GM12892 (cell line): ENCODE measurements at regions not wholly inside any gene's neighbourhood (a gene's known extent, or its start where the extent isn't known, plus 50 kb on each side); places are given as distances from the start of the nearest gene placed in this dataset.

Experiments
- DNase-seq: peaks from one replicate; pipeline ENCODE4 v3.0.0; 2011; ENCODE audit not compliant: insufficient read length
- FAIRE-seq: peaks from 2 replicates; lab custom pipeline; 2011; peaks lifted over from hg19 to GRCh38; lab: Jason Lieb, UNC
- POLR2A ChIP-seq: IDR thresholded peaks from 2 replicates; pipeline ENCODE4 v1.6.1; 2011; ENCODE audit warnings: low read depth, low read length, control low read depth
- POLR2AphosphoS5 ChIP-seq: IDR thresholded peaks from 2 replicates; pipeline ENCODE4 v1.6.1; 2011; ENCODE audit warnings: low read depth, low read length, control low read depth
- TAF1 ChIP-seq: IDR thresholded peaks from 2 replicates; pipeline ENCODE4 v1.6.1; 2011; ENCODE audit warnings: low read depth, mild to moderate bottlenecking, control low read depth, low read length, borderline replicate concordance

DNA sequence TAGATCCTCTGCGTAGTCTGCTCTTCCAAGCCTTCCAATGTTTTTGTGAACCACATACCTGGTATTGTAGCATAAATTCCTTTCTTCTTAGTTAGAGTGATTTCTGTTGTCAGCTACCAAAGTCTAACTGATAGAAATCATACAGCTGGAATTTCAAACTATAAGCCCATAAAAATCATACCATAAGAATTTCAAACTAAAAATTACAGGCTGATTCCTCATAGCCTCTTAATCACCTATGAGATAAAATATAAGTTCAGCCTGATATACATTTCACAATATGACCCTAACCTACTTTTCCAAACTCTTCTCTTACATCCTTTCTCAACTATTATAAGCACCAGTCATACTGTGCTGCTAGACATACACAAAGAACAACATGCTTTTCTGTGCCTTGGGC lies 64.8 kb downstream of the PTHLH start:
- TF ChIP-seq POLR2A (no peak), TAF1 (no peak), POLR2AphosphoS5 (no peak)
- FAIRE-seq (no peak), DNase-seq (no peak)

DNA sequence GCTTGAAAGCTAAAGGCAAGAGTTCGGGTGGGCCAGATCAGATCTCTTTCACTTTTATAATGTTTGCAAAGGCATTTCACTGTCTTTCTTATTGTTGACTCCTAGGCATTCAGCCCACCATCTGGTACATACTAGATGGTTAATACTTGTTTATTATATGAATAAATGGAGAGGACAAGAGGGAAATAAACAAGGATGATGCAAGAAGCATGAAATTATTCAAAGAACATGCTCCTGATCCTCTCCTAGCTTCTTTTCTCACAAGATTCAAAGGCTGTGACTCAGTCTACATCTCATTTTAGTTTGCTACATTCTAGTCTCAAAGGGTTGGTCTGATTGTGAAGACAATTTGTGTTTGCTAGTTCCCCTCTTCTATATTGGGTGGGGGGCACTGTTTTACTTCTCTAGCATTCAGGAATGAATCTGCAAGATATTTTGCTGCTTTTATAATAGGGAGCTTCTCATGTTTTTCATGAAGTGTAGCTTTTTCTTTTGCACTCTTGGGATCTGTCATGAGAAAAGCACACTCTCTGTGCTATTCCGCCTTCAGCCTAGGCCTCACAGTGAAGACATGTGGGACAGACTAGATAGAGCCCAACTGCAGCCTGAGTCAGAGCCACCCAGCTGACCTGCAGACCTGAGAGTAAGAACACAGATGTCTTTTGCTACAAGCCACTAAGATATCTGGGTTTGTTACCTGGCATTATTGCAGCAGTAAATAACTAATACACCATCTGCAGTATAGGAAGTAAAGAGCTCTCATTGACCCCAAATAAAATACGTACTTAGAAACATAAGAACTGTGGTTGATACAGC lies 65.7 kb downstream of the PTHLH start:
- TF ChIP-seq POLR2AphosphoS5 (no peak), TAF1 (no peak), POLR2A (no peak)
- FAIRE-seq (no peak), DNase-seq (no peak)

DNA sequence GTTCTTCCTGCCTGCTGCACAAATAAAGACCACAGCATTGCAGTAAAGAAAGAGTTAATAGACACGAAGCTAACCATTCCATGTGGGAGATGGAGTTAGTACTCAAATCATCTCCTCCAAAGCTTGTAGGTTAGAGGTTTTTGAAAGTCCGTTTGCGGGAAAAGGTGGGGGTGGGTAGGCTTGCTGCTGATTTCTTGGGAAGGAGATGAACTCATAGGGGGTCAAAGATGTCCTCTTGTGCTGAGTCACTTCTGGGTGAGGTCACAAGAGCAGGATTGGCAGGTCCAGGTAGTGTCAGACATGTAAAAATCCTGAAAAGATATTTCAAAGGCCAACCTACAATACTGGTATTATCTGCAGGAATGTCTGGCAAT lies 66.4 kb downstream of the PTHLH start:
- DNase-seq (no peak), FAIRE-seq (no peak)
- TF ChIP-seq POLR2A (no peak), POLR2AphosphoS5 (no peak), TAF1 (no peak)

DNA sequence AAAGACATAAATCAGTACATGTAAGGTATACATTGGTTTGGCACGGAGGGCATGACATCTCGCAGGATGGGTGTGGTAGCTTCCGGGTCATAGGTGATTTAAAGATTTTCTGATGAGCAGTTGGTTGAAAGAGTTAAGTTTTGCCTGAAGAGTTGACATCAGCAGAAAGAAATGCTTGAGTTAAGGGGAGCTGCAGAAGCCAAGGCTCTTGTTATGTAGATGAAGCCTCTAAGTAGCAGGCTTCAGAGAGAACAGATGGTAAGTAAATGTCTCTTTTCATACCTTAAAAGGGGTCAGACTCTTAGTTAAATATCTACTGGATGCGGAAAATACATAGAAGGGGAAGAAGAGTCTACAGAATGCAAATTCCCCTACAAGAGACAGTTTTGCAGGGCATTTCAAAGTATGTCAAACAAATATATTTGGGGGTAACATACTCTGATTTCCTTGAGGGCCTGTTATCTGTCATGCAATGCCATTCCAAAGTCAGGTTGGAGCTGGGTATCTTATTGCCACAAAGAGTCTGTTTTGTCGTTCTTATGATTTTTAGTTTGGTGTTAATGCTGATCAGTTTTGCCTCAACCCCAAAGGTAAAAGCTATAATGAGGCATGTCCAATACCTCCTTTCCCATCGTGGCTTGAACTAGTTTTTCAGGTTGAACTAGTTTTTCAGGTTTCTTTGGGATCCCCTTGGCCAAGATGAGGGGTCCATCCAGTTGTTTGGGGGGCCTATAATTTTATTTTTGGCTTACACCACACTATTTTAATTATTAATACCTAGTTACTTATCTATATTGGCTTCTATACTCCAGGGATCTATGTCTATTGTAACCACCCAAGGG lies 67.0 kb downstream of the PTHLH start:
- TF ChIP-seq POLR2AphosphoS5, result no peak

DNA sequence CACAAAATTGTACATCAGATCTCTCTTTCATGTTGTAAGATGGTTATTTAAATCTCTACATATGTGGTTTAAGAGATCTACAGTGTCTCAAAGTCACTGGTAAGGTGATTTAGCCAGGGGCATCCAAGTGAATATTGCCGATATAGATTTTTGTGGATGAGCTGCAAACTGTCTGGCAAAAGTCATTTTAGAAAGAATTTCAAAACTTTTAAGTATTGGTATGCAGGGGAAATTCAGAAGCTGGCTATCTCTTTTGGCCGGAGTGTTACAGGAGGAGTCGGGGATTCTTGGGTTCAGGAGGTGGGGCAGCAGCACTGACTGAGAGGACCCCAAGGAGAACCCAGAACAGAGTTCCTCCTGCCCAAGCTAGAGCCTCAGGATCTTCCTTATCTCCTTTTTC lies 69.9 kb downstream of the PTHLH start:
- no peak for TF ChIP-seq POLR2AphosphoS5
- TF ChIP-seq TAF1, result no peak
- no peak for TF ChIP-seq POLR2A
- no peak for DNase-seq
- no peak for FAIRE-seq

More for the DNA sequence above, 67.0 kb downstream of the PTHLH start:
- FAIRE-seq (no peak), DNase-seq (no peak)

DNA sequence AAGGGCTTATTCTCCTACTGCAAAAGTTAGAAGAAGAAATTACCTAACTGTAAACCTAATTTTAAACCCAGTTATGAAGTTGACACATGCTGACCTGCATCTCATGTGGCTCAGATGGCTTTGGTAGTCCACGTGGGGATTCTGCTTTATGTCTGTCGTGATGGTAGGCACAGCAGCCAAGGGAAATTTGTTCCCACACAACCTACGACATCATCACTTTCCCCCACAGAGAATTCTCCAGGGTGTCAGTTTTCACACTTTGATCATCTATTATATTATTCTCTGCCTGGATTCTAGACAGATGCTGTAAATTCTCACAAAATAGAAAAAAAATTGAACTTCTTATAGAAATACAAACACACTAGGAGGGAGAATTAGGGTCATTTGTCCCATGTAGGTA lies 70.6 kb downstream of the PTHLH start:
- DNase-seq, result no peak
- TF ChIP-seq POLR2A, result no peak
- no peak for FAIRE-seq

DNA sequence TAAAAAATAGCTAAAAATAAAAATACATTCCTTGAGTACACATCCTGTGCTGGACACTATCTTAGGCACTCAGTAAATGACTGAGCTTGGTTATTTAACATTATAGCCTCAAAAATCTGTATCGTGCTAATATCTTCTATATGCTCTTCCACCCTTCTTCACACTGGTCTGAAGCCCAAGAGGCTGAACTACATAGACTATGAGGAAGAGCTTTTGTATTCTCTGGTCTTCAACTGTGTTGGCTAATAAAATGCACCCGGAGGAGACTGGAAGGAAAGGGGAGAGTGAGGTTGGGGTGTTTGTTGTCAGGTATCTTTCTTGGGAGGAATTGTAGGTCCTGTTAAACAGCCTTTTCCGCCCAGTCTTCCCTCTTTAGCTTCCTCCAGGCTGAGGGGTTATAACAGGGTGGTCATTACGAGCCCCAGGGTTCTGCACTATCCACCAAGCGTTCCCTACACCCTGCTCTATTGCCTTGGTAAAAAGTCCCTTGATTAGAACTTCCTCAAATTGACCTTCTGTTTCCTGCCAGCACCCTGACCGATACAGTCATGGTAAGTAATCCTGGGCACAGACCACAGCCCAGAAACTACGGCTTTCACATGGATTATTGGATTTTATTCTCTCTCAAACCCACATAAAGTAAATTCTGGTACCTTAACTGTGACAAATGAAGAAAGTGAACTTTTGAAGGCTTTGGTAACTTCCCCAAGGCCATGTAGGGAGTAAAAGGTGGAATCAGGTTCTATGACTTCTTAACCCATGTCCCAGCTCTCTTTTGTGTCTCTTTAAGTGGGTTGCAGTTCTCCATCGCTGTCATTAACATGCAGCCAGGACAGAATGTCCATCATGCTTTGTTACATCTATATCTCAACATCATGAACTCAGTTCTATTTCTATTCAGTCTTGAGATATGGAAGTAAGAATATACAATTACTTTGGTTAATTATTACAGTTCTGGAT lies 71.3 kb downstream of the PTHLH start:
- DNase-seq, result no peak
- peak; percentile 82 for FAIRE-seq

DNA sequence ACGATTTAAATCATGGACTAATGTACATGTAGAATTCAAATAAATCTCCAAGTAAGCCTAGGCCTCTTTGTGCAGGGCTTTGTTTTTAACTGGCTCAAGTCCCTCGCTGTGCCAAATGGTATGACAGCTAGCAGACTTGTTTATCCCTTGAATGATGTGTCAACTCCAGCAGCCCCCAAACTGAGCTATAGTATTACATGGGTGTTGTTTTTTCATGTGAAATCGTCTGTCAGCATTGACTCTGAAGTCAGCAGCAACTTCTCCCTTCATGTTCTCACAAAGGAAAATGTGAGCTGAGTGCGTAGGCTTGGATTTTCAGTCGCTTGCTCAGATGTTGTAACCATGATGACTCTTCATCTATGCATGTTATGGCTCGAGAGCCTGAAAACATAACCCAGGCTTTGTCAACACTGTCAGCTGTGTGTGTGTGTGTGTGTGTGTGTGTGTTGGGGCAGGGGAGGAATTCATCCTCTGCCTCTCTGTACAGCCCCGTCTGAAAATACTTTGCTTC lies 73.3 kb downstream of the PTHLH start:
- TF ChIP-seq TAF1, result no peak
- TF ChIP-seq POLR2AphosphoS5, result no peak
- no peak for TF ChIP-seq POLR2A
- DNase-seq, result no peak
- no peak for FAIRE-seq

More for the DNA sequence above, 71.3 kb downstream of the PTHLH start:
- no peak for TF ChIP-seq POLR2A
- TF ChIP-seq POLR2AphosphoS5, result no peak
- no peak for TF ChIP-seq TAF1

DNA sequence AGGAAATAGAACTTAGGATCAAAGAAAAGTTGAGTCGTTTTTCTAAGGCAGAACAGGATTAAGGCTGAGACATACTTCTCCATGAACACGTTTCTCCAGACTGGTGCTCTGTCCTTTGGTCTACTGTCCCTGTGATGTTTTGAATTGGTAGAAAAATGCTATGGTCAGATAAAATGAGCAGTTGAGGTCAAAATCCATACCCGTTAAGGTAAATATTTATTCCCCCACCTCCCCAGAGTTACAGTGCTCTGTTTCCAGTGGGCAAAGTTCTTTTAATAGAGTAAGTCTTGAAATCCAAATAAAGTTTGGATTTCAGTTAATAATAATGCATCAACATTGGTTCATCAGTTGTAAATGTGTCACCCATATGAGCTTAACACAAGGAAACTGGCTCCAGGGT lies 74.5 kb downstream of the PTHLH start:
- TF ChIP-seq TAF1, result no peak
- TF ChIP-seq POLR2AphosphoS5, result no peak
- TF ChIP-seq POLR2A, result no peak
- FAIRE-seq (no peak), DNase-seq (no peak)

DNA sequence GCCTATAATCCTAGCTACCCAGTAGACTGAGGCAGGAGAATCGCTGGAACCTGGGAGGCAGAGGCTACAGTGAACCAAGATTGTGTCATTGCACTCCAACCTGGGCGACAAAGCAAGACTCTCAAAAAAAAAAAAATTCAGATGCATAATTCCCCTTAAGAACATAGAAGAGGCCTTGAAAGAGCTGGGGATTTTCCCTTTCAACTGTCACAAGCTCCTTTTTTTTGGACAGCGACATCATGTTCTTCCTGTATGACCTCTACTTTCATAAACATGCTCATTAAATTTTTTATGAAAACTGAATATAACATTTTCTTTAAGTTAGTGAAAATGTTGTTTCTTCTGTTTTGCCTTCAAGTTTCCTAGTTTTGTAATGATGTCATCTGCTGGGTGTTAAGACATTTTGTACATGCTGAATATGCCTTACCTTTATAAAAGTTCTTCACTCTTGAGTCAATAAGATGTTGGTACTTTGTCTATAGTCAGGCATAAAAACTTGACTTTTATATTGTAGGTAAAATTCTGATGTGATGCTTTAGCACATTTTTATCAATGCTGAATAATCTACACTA lies 76.0 kb downstream of the PTHLH start:
- DNase-seq, result no peak
- no peak for FAIRE-seq
- TF ChIP-seq TAF1 (no peak), POLR2A (no peak), POLR2AphosphoS5 (no peak)

DNA sequence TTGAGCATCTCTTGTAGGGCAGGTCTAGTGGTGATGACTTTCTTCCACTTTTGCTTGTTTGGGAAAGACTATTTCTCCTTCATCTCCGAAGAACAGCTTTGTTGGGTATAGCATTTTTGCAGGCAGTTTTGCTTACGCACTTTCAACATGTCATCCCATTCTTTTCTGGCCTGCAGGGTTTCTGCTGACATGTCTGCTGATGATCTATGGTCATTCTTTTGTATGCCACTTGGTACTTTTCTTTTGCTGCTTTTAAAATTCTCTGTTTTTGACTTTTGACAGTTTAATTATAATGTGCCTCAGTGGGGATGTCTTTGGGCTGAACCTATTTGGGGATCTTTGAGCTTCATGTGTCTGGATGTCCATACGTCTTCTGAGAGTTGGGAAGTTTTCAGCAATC lies 78.2 kb downstream of the PTHLH start:
- TF ChIP-seq POLR2A (no peak), POLR2AphosphoS5 (no peak), TAF1 (no peak)
- no peak for FAIRE-seq
- no peak for DNase-seq
